NCI-H82 treated with DMSO at 0.1 percent for 48 hours (cell line): ENCODE measurements at regions not wholly inside any gene's neighbourhood (a gene's known extent, or its start where the extent isn't known, plus 50 kb on each side); places are given as distances from the start of the nearest gene placed in this dataset.
"Not testable (repeated sequence)": the region's sequence is repeated elsewhere in the genome, so short reads cannot be mapped to it uniquely, and the experiment has no call there.

Experiments
- DNase-seq: peaks from one replicate; lab custom pipeline; 2025; ENCODE audit not compliant: unreplicated experiment; lab: John Stamatoyannopoulos, UW

GRCh38 chr2:234578389-234578788, 81.5 kb upstream of the ARL4C start:
- DNase-seq, result no peak

GRCh38 chr2:234577191-234577590, 80.3 kb upstream of the ARL4C start:
- DNase-seq, result no peak

GRCh38 chr2:234571620-234572407, 74.9 kb upstream of the ARL4C start:
- no peak for DNase-seq

- no peak for DNase-seq
These were observed 73.6 kb upstream of the ARL4C start for GRCh38 chr2:234570476-234570875.

GRCh38 chr2:234569776-234570430, 73.0 kb upstream of the ARL4C start:
- no peak for DNase-seq

GRCh38 chr2:234566622-234567021, 69.7 kb upstream of the ARL4C start:
- no peak for DNase-seq

- DNase-seq, result no peak
These were observed 69.2 kb upstream of the ARL4C start for GRCh38 chr2:234565842-234566619.

DNA sequence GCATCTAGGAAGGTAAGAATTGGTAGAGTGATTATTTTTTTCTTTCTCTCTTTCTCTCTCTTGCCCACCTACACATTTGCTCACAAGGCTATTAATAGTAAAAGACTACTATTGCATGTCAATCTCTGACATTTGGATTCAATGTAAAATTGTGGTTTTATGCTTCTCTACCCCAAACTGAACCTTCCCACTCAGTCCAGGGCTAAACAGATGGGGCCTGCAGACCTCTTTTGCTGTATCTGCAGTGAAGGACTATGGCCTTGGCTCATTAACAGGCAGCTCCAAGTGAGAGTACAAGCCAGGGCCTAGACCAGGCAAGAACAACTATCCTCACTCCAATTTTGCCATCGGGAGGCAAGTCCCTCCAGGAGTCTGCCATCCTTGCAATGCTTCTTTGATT, 68.3 kb upstream of the ARL4C start:
- no peak for DNase-seq

DNA sequence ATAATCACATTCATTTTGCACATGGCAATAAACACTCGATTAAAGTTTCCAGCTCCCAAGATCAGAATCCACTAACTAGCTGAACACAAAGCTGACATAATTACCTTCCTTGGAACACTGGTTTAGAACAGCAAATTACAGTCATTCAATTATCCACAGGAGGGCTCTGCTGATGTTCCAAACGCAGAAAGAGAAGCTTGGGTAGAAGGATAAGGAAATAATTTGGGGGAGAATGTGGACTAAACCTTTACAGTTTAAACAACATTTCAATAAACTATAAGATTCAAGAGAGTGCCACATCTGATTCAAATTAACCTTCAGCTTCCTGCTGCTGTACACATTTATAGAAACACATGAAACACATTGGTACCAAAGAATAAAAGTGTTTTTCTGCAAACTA, 67.8 kb upstream of the ARL4C start:
- no peak for DNase-seq

- DNase-seq, result no peak
These were observed 62.7 kb upstream of the ARL4C start for GRCh38 chr2:234559609-234560008.

DNA sequence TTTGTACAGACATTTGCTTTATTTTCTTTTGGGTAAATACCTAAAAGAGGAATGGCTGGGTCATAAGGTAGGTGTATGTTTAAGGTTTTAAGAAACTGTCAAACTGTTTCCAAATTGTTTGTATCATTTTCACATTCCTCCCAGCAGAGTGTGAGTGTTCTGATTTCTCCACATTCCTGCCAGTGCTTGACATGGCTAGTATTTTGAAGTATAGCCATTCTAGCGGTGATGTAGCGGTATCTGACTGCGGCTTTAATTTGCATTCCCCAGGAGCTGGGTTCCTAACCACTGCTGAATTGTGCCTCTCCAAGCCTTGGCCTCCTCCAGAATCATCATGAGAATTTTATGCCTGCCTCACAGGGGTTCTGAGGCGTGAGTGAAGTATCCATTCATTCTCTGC, 61.8 kb upstream of the ARL4C start:
- no peak for DNase-seq

GRCh38 chr2:234556848-234557573, 60.1 kb upstream of the ARL4C start:
- DNase-seq, result no peak

GRCh38 chr2:234555616-234556249, 58.9 kb upstream of the ARL4C start:
- DNase-seq, result no peak

DNA sequence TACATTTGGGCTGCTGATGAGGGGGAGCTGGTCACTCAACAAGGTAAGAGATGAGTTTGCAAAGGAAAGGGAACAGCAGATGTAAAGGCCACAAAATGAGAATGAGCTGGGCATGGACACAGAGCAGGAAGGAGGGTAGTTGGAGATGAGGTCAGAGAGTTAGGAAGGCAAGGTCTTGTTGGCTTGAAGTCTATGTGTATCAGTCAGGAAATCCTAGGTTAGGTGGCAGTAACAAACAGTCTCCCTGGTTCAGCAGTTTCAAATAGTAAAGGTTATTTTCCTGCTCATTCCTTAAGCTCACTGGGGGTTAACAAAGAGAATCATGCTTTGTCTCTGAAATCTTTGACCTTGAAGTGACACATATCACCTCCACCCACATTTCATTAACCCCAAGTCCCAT, 58.3 kb upstream of the ARL4C start:
- no peak for DNase-seq

GRCh38 chr2:234553223-234553622, 56.3 kb upstream of the ARL4C start:
- not testable (repeated sequence) for DNase-seq

GRCh38 chr2:234550511-234551107, 53.7 kb upstream of the ARL4C start:
- peak; percentile 58 for DNase-seq

DNA sequence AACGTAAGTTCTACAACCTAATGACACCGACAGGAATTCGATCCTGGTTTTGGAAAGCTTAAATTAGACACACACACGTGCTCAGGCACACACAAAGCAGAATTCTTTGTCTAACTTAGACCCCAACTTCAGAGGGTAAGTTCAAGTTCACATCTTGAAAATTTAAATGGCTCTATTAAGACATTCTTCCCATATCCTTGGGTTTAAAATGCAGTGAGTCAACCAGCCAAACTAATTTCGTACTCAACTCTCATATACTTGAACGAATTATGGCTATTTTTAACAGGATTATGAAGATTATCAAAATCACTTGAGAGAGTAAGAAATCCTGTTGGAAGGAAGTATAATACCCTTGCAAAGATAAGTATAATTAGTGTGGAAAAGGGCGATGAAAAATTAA, 53.2 kb upstream of the ARL4C start:
- DNase-seq, result no peak

DNA sequence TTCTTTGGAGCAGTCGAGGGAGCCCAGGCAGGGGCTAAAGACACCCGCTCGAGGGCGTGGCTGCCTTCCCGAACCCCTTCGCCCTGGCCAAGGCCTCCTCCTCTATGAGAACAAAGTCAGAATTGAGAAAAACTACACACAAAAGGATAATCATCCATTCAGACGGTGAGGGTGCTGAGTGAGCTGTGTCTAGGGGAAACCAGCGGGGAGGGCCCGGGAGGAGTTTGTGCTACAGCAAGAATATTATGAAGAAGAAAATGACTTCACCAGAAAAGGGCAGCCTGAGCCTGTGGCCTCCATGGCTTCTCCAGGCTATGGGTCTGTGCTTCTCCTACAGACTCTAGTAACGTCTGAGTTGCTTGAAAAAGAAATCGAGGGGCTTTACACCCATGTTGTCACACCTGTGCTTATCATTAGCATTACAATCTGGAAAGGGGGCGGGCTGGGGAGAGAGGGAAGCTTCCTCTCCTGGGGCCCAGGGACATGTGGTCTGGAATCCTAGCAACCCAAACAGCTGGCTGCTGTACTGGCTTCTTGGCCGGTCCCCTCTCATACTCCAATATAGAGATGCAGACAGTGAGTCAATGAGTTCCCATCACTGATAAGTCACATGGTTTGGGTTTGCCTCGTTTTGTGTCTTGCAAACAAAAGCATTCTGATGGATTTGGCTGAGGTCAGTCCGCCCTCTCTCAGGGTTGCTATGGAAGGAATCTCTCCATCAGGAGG, 52.0 kb upstream of the ARL4C start:
- DNase-seq, result no peak

GRCh38 chr2:234546770-234547169, 49.9 kb upstream of the ARL4C start:
- no peak for DNase-seq
